ENCODE measurements at regions not wholly inside any gene's neighbourhood (a gene's known extent, or its start where the extent isn't known, plus 50 kb on each side); places are given as distances from the start of the nearest gene placed in this dataset.
"Not testable (repeated sequence)": the region's sequence is repeated elsewhere in the genome, so short reads cannot be mapped to it uniquely, and the experiment has no call there.

DNA sequence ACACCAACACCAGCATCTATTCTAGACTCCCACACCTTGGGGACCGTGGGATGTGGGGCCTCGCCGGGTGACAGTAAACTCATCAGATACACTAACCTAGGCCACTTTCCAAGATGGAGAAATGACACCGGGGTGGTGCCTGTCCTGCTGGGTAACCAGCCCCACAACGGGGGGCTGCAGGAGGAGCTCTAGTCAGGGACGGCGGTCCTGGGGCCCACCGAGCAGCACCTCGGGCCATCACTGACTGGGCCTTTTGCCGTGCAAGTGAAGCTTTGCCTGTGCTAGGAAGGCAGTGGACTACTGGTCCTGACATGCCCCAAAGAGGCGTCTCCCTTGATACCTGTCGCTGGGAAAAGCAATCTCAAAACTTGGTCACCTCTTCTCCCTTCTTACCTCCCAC lies 260.3 kb upstream of the IRX1 start:
- H3K4me1 Mint-ChIP-seq = no peaks in the 10 kb centered on the region
- H3K27me3 Mint-ChIP-seq = no peaks in the 10 kb centered on the region
- ChIA-PET CTCF (no interaction called here), POLR2A (no interaction called here)
- no peak overlapping the region for H3K4me3 Mint-ChIP-seq
- DNase-seq = no peak
- no peaks in the 10 kb centered on the region for H3K36me3 Mint-ChIP-seq (ENCODE audit: low read depth)
- H3K27ac Mint-ChIP-seq = no peak overlapping the region
- peaks cover 17% of the 10 kb centered on the region for H3K9me3 Mint-ChIP-seq

DNA sequence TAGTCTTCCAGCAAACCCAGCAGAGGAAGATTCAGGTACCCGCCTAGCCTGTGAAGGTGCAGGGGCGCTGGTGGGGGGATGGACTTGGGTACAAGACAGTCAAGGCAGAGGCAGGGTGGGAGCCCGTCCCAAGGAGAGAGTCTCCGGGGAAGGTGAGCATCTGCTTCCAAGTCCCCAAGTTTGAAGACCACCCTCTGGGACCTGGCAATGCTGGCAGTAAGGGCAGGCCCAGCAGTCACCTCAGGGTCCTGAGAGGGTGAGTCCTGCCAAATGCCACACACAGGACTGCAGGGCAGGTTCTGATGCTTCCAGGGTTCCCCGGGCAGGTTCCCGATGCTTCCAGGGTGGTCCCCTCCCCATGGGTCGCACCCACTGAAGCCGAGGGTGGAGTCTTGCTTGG lies 261.8 kb upstream of the IRX1 start:
- ChIA-PET CTCF (no interaction called here), POLR2A (no interaction called here)
- Mint-ChIP-seq H3K27me3 (no peaks in the 10 kb centered on the region), H3K36me3 (ENCODE audit: low read depth) (no peaks in the 10 kb centered on the region), H3K4me1 (no peaks in the 10 kb centered on the region), H3K9me3 (peaks cover 20% of the 10 kb centered on the region), H3K4me3 (no peak overlapping the region), H3K27ac (no peak overlapping the region)
- DNase-seq = no peak

DNA sequence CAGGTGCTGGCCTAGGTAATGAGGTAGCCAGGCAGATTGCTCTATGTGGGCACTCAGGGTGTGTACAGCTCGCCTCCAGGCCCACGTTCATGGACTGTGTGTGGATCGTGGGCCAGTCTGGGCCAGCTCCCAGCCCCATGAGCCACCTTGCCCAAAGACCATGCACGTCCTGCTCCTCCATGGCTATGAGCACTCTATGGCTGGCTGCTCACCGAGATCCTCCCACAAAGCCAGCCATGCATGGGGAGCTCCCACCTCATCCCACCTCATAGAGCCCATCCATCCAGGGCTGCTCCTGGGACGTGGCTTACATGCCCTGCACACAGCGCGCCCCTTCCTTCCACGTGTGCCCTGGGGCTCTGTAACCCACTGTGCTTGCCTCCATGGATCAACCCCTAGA lies 262.5 kb upstream of the IRX1 start:
- POLR2A ChIA-PET = no interaction called here
- CTCF ChIA-PET = no interaction called here
- H3K36me3 Mint-ChIP-seq (ENCODE audit: low read depth) = no peaks in the 10 kb centered on the region

DNA sequence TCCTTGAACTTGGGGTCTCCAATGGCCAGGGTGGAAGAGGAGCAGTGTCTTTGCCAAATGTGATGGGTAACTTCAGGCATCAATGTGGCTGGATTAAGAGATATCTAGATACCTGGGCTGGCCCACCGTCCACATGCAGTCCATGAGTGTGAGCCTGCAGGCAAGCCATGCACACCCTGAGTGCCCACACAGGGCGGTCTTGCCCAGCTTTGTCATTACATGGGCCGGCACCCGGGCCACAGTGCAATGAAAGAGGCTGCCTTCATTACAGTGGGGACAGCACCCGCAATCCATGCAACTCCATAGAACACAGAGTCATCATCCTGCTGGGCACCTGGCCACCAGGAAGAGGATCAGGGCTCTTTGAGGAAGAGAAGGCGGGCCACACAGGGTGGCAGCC lies 263.8 kb upstream of the IRX1 start:
- Mint-ChIP-seq H3K27me3 (no peaks in the 10 kb centered on the region), H3K4me1 (no peaks in the 10 kb centered on the region), H3K36me3 (ENCODE audit: low read depth) (no peaks in the 10 kb centered on the region), H3K4me3 (no peak overlapping the region), H3K27ac (no peak overlapping the region), H3K9me3 (peaks cover 24% of the 10 kb centered on the region)
- no peak for DNase-seq
- POLR2A ChIA-PET = no interaction called here
- CTCF ChIA-PET = no interaction called here

More for the DNA sequence above, 262.5 kb upstream of the IRX1 start:
- Mint-ChIP-seq H3K4me1 (no peaks in the 10 kb centered on the region), H3K27me3 (no peaks in the 10 kb centered on the region), H3K4me3 (no peak overlapping the region), H3K9me3 (peaks cover 20% of the 10 kb centered on the region), H3K27ac (no peak overlapping the region)
- no peak for DNase-seq

DNA sequence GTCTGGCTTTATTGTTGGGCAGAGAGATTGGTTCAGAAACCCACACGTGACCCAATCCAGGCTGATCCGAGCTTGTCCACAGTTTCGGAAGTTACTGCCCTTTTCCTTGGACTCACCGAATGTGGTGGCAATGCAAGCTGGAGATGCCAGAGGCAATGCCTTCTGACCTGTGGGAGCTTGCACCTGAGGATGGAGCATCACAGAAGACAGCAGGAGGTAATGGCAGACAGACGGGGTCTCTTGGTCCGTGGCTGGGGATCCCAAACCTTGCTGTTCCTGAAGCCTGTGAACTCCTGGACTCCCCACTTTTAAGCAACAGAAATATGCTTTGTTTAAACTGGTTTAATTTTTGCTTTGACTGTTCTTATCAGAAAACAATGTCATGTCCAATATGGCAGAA lies 265.2 kb upstream of the IRX1 start:
- no peak for DNase-seq
- Mint-ChIP-seq H3K9me3 (peaks cover 26% of the 10 kb centered on the region), H3K4me1 (no peaks in the 10 kb centered on the region), H3K4me3 (no peak overlapping the region), H3K27me3 (no peaks in the 10 kb centered on the region), H3K27ac (no peak overlapping the region), H3K36me3 (ENCODE audit: low read depth) (no peaks in the 10 kb centered on the region)
- CTCF ChIA-PET = no interaction called here
- POLR2A ChIA-PET = no interaction called here

DNA sequence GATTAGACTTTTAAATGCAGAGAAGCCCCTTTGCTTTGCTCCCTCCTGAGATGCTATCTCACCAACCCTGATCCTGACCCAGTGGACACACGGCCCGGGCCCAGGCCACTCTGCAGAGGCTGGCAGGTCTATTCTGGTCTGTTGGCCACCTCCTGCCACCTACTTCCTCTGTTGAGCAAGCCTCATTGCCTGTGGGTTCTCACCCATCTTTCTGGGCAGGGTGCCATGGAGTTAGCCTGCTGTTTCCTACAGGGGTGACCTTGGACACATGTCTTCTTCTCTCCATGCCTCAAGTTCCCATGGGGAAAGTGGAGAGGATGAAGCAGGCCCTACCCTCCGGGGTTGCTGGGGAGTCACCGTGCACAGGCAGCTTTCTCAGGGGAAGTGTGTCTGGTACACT lies 266.2 kb upstream of the IRX1 start:
- H3K36me3 Mint-ChIP-seq (ENCODE audit: low read depth) = no peaks in the 10 kb centered on the region
- POLR2A ChIA-PET = no interaction called here
- no peak overlapping the region for H3K27ac Mint-ChIP-seq
- CTCF ChIA-PET = no interaction called here
- DNase-seq = no peak
- H3K9me3 Mint-ChIP-seq = peaks cover 26% of the 10 kb centered on the region
- H3K4me1 Mint-ChIP-seq = no peaks in the 10 kb centered on the region
- no peaks in the 10 kb centered on the region for H3K27me3 Mint-ChIP-seq
- H3K4me3 Mint-ChIP-seq = no peak overlapping the region

DNA sequence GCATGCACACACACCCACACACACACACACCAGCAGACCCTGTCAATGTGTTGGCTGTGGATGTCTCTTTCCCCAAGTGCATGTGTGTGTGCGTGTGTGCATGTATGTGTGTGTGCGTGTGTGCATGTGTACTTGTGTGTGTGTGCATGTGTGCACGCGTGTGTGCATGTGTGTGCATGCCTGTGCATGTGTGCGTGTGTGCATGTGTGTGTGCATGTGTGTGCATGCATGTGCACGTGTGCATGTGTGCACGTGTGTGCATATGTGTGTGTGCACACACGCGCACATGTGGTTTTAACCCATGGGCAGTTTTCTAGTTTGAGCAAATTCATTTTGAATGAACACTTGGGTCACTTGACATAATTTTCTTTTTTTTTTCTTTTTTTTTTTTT lies 268.8 kb upstream of the IRX1 start:
- Mint-ChIP-seq H3K4me3 (no peak overlapping the region), H3K9me3 (peaks cover 20% of the 10 kb centered on the region), H3K36me3 (ENCODE audit: low read depth) (no peaks in the 10 kb centered on the region), H3K27me3 (no peaks in the 10 kb centered on the region), H3K27ac (no peak overlapping the region), H3K4me1 (no peaks in the 10 kb centered on the region)
- DNase-seq = no peak
- ChIA-PET CTCF (no interaction called here), POLR2A (no interaction called here)

DNA sequence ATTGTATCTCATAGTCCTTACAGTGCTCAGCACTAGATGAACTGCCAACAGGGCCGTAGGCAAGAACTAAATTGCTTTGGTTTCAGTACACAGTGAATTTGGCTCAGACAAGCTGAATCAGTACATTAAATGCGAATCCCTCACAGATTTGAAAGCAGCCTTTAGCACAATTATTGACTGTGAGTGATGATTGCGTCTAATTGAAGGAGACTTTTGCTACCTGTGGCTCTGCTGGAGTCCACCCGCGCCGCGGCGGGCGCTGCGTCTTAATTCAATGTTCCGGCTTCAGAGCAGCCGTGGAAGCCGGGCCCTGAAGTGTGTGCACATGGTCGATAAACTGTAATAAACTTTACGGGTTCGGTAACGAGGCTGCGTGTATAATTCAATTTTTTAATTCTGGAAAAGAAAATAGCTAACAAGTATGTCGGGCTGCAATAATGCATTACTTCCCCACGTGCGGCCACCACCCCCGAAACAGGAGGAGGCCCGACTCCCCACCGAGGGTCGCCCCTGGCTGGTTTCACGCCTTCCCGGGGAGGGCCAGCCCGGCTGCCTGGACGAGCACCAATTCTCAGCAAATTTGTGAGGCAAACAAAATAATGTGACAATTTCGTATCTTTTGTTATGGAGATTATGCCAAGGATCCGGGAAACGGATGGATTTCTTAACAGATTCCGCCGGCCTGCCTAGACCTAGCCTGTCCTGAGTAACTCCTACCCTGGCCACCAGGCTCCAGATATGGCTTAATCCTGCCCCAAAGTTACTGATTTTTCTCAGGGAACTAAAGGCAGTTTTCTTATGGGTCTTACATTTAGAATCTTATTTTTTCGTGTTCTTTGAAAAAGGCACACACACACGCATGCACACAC lies 269.4 kb upstream of the IRX1 start:
- POLR2A ChIA-PET = no interaction called here
- Mint-ChIP-seq H3K4me3 (no peak overlapping the region), H3K9me3 (peaks cover 16% of the 10 kb centered on the region), H3K36me3 (ENCODE audit: low read depth) (no peaks in the 10 kb centered on the region), H3K27ac (no peak overlapping the region), H3K27me3 (no peaks in the 10 kb centered on the region), H3K4me1 (no peaks in the 10 kb centered on the region)
- no peak for DNase-seq
- CTCF ChIA-PET = no interaction called here

DNA sequence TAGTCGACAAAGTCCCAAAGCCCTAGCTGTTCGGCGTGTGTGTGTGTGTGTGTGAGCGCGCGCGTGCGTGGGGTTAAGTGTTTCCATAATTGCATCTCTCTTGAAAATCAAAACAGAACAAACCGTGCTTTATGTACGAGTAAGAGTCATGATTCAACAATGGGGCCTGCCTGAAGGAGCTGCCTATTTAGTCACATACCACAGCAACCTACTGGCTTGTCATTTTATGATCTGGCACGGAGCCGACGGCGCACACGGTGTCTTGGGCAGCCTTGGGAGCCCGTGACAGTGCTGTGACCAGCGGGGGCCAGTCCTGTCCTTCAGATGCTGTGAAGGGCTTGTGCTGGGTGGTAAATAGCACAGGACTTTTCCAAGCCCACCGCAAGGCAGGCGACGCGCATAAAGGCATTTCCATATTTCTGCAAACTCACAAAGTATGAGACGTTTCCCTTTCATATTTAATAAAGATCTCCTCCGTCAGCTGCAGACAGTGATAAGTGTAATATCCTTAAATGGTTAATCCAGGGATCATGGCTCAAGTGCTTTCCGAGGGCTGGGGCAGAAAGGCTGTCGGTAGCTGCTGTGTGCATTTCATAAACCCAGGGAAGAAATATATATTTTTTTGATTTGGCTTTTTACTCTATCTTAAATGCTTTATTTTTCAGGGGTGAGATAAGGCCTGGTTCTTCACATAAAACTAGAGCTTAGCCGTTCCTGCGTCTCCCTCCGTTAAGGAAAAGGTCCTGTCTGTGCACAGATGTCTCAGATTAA lies 270.2 kb upstream of the IRX1 start:
- peaks cover 12% of the 10 kb centered on the region for H3K9me3 Mint-ChIP-seq
- H3K4me1 Mint-ChIP-seq = no peaks in the 10 kb centered on the region
- ChIA-PET POLR2A (no interaction called here), CTCF (no interaction called here)
- DNase-seq = no peak
- no peaks in the 10 kb centered on the region for H3K36me3 Mint-ChIP-seq (ENCODE audit: low read depth)
- no peak overlapping the region for H3K4me3 Mint-ChIP-seq
- no peak overlapping the region for H3K27ac Mint-ChIP-seq
- no peaks in the 10 kb centered on the region for H3K27me3 Mint-ChIP-seq

DNA sequence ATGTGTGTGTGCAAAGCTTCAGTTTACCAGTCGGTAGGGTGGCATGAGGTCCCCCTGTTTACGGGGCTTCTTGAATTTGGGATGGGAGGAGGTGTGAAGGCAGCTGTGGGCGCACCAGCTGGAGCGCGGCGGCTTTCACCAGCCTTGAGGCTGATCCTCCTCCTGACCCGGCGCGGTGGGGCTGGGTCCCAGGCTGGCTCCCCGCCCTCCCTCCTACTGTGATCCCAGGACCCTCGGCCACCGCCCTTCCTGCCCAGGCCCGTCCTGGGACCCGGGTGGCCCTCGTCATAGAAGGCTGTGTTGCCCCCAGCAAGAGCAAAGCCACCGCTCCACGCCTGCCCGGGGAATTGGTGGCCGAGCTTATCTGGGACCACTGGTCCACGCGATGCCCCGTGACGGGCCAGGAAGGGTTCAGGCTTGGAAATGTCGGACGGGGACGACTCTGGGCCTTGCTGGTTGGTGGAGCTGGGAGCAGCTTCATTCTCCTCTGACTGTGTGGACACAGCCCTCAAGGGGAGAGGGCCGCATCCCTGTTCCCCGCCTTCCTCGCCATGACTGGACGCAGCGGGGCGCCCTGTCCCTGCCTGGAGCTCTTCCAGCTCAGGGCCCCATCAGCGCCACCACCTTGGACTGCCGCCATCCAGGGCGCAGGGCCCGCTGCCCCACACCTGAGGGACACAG lies 271.1 kb upstream of the IRX1 start:
- Mint-ChIP-seq H3K27me3 (no peaks in the 10 kb centered on the region), H3K4me1 (no peaks in the 10 kb centered on the region), H3K9me3 (peaks cover 11% of the 10 kb centered on the region), H3K36me3 (ENCODE audit: low read depth) (no peaks in the 10 kb centered on the region), H3K4me3 (no peak overlapping the region), H3K27ac (no peak overlapping the region)
- DNase-seq = peak; percentile 16
- ChIA-PET CTCF (no interaction called here), POLR2A (no interaction called here)

DNA sequence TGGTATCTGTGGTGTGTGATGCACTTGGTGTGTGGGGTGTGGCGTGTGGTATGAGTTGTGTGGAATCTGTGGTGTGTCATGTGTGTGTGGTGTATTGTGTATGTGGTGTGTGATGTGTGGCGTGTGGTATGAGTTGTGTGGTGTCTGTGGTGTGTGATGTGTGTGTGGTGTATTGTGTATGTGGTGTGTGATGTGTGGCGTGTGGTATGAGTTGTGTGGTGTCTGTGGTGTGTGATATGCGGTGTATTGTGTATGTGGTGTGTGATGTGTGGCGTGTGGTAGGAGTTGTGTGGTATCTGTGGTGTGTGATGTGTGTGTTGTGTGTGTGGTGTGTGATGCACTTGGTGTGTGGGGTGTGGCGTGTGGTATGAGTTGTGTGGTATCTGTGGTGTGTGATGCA lies 271.7 kb upstream of the IRX1 start:
- H3K27ac Mint-ChIP-seq; H3K4me1 Mint-ChIP-seq; H3K27me3 Mint-ChIP-seq; H3K36me3 Mint-ChIP-seq (ENCODE audit: low read depth); DNase-seq; CTCF ChIA-PET; H3K4me3 Mint-ChIP-seq; POLR2A ChIA-PET: not testable (repeated sequence)
- H3K9me3 Mint-ChIP-seq = peaks cover 11% of the 10 kb centered on the region

DNA sequence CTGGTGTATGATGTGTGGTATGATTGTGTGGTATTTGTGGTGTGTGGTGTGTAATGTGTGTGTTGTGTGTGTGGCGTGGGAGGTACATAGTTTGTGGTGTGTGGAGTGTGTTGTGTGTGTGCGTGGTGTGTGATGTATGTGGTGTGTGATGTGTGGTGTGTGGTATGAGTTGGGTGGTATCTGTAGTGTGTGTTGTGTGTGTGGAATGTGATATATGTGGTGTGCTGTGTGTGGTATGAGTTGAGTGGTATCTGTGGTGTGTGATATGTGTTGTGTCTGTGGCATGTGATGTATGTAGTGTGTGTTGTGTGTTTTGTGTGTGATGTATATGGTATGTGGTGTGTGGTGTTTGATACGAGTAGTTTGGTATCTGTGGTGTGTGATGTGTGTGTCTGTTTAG lies 272.5 kb upstream of the IRX1 start:
- H3K9me3 Mint-ChIP-seq = peaks cover 11% of the 10 kb centered on the region
- H3K36me3 Mint-ChIP-seq (ENCODE audit: low read depth) = no peaks in the 10 kb centered on the region
- H3K27me3 Mint-ChIP-seq = no peaks in the 10 kb centered on the region
- H3K27ac Mint-ChIP-seq = no peak overlapping the region
- no peak for DNase-seq
- ChIA-PET CTCF (no interaction called here), POLR2A (no interaction called here)
- no peak overlapping the region for H3K4me3 Mint-ChIP-seq
- H3K4me1 Mint-ChIP-seq = no peaks in the 10 kb centered on the region

DNA sequence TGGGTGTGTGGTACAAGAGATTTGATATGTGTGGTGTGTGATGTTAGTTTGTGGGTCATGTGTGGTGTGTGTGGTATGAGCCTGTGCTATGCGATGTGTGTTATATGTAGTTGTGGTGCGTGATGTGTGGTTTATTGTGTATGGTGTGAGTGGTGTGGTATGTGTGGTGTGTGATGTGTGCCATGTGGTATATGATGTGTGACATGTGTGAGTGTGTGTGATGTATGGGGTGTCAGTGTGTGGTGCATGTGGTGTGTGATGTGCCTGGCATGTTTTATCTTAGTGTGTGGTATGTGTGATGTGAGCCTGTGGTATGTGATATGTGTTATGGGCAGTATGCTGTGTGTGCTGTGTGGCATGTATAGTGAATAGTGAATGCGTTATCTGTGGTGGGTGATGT lies 273.0 kb upstream of the IRX1 start:
- Mint-ChIP-seq H3K4me1 (no peaks in the 10 kb centered on the region), H3K9me3 (peaks cover 11% of the 10 kb centered on the region), H3K4me3 (no peak overlapping the region), H3K36me3 (ENCODE audit: low read depth) (no peaks in the 10 kb centered on the region), H3K27ac (no peak overlapping the region), H3K27me3 (no peaks in the 10 kb centered on the region)
- no peak for DNase-seq
- CTCF ChIA-PET = no interaction called here
- POLR2A ChIA-PET = no interaction called here

DNA sequence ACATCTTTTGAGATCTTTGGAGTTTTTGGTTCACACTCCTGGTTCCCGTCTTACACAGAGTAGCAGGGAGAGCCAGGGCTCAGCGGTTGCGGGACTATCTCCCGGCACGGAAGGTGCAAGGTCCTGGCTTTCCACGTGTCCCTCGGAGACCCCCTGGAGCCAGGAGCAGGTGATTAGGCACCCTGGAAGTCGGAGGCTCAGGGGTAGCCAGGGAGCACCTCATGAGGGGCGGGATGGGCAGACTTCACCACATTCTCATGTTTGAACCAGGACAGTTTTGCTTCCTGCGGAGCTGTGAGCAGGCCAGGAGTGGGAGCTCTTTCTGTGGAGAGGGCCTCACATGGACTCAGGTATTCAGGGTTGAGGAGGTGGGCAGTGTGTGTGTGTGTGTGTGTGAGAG lies 273.7 kb upstream of the IRX1 start:
- Mint-ChIP-seq H3K27me3 (no peaks in the 10 kb centered on the region), H3K9me3 (peaks cover 8% of the 10 kb centered on the region), H3K4me1 (no peaks in the 10 kb centered on the region), H3K36me3 (ENCODE audit: low read depth) (no peaks in the 10 kb centered on the region), H3K27ac (no peak overlapping the region), H3K4me3 (no peak overlapping the region)
- ChIA-PET CTCF (no interaction called here), POLR2A (no interaction called here)
- no peak for DNase-seq
